22Rv1 (cell line): ENCODE measurements at regions not wholly inside any gene's neighbourhood (a gene's known extent, or its start where the extent isn't known, plus 50 kb on each side); places are given as distances from the start of the nearest gene placed in this dataset.

Source experiments
- ZFX ChIP-seq: fragments of 450-650 bp; IDR thresholded peaks from 2 replicates; pipeline ENCODE4 v1.6.1; 2017; ENCODE audit warnings: antibody characterized with exemption, borderline replicate concordance
- TF ChIP-seq, protein P1 (sequence below): fragments of 450-650 bp; IDR thresholded peaks from 2 replicates; pipeline ENCODE4 v1.5.1; 2017; ENCODE audit warnings: mild to moderate bottlenecking

DNA sequence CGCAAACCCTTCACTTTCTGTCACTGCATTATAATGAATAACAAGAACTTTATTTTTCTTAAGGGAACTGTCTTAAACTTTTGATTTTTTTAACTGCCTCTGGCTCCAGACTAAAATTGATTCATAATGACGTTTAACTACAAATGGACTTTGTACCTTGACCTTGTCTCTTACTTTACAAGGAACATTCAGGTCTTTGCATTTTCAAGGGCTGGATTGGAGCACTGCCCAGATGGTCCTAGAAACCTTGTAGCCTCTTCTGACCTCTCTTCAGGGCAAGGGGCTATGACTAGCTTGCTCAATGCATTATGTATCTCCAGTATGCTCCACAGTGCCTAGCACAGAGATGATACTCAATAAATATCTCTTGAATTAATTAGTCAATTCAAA, 612.6 kb upstream of the CLINT1 start:
- TF ChIP-seq, protein P1, sequence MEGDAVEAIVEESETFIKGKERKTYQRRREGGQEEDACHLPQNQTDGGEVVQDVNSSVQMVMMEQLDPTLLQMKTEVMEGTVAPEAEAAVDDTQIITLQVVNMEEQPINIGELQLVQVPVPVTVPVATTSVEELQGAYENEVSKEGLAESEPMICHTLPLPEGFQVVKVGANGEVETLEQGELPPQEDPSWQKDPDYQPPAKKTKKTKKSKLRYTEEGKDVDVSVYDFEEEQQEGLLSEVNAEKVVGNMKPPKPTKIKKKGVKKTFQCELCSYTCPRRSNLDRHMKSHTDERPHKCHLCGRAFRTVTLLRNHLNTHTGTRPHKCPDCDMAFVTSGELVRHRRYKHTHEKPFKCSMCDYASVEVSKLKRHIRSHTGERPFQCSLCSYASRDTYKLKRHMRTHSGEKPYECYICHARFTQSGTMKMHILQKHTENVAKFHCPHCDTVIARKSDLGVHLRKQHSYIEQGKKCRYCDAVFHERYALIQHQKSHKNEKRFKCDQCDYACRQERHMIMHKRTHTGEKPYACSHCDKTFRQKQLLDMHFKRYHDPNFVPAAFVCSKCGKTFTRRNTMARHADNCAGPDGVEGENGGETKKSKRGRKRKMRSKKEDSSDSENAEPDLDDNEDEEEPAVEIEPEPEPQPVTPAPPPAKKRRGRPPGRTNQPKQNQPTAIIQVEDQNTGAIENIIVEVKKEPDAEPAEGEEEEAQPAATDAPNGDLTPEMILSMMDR: no peak
- TF ChIP-seq ZFX: no peak
